ENCODE measurements at regions not wholly inside any gene's neighbourhood (a gene's known extent, or its start where the extent isn't known, plus 50 kb on each side); places are given as distances from the start of the nearest gene placed in this dataset.

- no peak for TF ChIP-seq CTCF (conservative IDR thresholded peaks at IDR 0.05; ENCODE audit: low read depth, low read length)
- no peak for TF ChIP-seq EZH2 (IDR thresholded peaks at IDR 0.05; ENCODE audit: borderline replicate concordance, low read depth, low read length, poor library complexity, severe bottlenecking)
These were observed 461.8 kb downstream of the PDHA2 start for GRCh38 chr4:96301715-96302114.

Data from A673 (cell line).